Activated T-helper 2 cell treated with anti-CD3 and anti-CD28 coated beads, Interferon-gamma antibody, Interleukin-2, Interleukin-4, amounts not matched to agents 10 μg/mL and 5 μg/mL and 100 μg/mL, durations not matched to agents 14 hours and 24 hours and 36 hours (primary cell): ENCODE measurements at regions not wholly inside any gene's neighbourhood (a gene's known extent, or its start where the extent isn't known, plus 50 kb on each side); places are given as distances from the start of the nearest gene placed in this dataset.

ENCODE experiments used
- DNase-seq: peaks from one replicate; pipeline ENCODE4 v3.0.0; 2021; ENCODE audit warnings: low spot score
- H3K27ac Mint-ChIP-seq: one replicate; pipeline ENCODE4 v1.8.0; 2021; ENCODE audit warnings: mixed read lengths
- H3K27me3 Mint-ChIP-seq: one replicate; pipeline ENCODE4 v1.8.0; 2021; ENCODE audit warnings: low read depth, mixed read lengths
- H3K36me3 Mint-ChIP-seq: one replicate; pipeline ENCODE4 v1.8.0; 2021; ENCODE audit warnings: low read depth, mixed read lengths
- H3K4me1 Mint-ChIP-seq: one replicate; pipeline ENCODE4 v1.8.0; 2021; ENCODE audit warnings: low read depth, mixed read lengths
- H3K4me3 Mint-ChIP-seq: one replicate; pipeline ENCODE4 v1.8.0; 2021; ENCODE audit warnings: low read depth, mild to moderate bottlenecking, moderate library complexity, mixed read lengths
- H3K9me3 Mint-ChIP-seq: one replicate; pipeline ENCODE4 v1.8.0; 2021; ENCODE audit warnings: mixed read lengths
- intact Hi-C: fragments of 100-400 bp; cut with micrococcal nuclease; formaldehyde crosslinking; loops from one replicate; pipeline ENCODE4 v1.15.1; 2023

GRCh38 chr5:68648944-68649857 is 433.6 kb downstream of the PIK3R1 start:
- H3K27me3 Mint-ChIP-seq = peaks cover 3% of the 10 kb centered on the region
- no peak overlapping the region for H3K27ac Mint-ChIP-seq
- H3K4me1 Mint-ChIP-seq = no peaks in the 10 kb centered on the region
- DNase-seq = no peak
- H3K4me3 Mint-ChIP-seq = no peak overlapping the region
- H3K36me3 Mint-ChIP-seq = no peaks in the 10 kb centered on the region
- intact Hi-C loops = no loop called here
- H3K9me3 Mint-ChIP-seq = no peaks in the 10 kb centered on the region

DNA sequence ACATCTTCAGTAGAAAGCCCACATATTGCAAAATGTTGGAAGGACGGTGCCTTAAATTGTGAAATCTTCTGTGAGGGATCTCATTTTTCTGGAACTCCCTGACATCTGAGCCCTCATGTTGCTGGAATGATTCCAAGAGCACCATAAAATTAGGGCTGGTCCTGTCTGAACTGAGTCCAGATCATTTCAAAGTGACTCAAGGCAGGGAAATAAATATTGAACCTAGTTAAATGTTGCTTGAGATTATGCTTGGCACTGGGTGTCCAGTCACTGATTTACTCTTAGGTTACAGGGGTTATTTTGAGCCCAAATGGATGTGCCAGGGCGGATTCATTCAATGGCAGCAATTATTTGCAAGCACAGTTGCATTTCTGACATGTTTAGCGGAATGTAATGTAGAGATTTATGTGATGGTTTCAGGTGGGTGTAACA is 437.0 kb downstream of the PIK3R1 start:
- H3K27ac Mint-ChIP-seq = no peak overlapping the region
- intact Hi-C loops = no loop called here
- no peaks in the 10 kb centered on the region for H3K4me1 Mint-ChIP-seq
- no peaks in the 10 kb centered on the region for H3K9me3 Mint-ChIP-seq
- H3K36me3 Mint-ChIP-seq = no peaks in the 10 kb centered on the region
- H3K27me3 Mint-ChIP-seq = peaks cover 3% of the 10 kb centered on the region
- DNase-seq = no peak
- no peak overlapping the region for H3K4me3 Mint-ChIP-seq

- Mint-ChIP-seq H3K36me3 (no peaks in the 10 kb centered on the region), H3K4me1 (no peaks in the 10 kb centered on the region), H3K27ac (no peak overlapping the region), H3K27me3 (peaks cover 3% of the 10 kb centered on the region), H3K4me3 (no peak overlapping the region), H3K9me3 (no peaks in the 10 kb centered on the region)
- intact Hi-C loops = no loop called here
- no peak for DNase-seq
Measured at GRCh38 chr5:68653471-68653870, 437.9 kb downstream of the PIK3R1 start.

DNA sequence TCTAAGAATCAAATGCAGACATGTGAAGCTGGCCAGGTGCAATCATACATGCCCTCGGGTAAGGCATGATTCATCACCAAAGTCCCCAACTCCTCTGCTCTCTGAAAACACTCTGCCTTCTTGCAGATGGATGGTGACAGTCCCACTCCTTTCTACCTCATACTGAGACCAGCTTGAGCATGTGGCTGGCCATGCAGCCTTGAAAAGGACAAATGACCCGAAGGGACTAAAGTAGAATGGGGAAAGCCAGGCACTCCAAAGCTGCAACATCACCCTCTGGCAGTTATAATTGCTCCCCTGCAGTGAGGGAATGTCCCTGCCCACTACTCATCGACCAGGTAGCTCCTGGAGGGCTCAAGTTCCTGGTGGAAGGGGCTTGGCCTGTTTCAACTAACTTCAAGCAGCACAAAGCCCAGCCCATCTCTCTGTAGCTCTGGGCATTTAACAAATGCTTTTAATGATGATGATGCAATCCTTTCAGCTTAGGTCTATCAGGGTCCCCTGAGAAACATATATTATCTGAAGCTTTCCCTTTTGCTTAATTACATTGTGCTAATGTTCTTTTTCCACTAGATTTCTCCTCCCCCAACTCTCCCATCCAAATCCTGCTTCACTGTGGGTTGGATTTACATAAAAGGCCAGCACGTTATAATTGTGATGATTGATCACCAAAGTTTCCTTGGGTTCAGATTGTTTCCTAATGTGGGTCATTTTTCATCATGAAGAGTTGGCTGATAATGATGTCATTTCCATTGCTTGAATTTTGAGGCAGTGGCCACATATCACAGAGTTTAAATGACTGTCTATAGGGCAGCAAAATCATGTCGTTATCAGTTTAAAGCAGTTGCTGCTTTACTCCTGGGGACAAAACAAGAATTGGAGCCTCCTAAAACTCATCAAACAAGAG is 436.5 kb upstream of the SLC30A5 start:
- no peak for DNase-seq
- H3K36me3 Mint-ChIP-seq = no peaks in the 10 kb centered on the region
- no peaks in the 10 kb centered on the region for H3K4me1 Mint-ChIP-seq
- no peak overlapping the region for H3K4me3 Mint-ChIP-seq
- peaks cover 5% of the 10 kb centered on the region for H3K27me3 Mint-ChIP-seq
- intact Hi-C loops = no loop called here
- no peak overlapping the region for H3K27ac Mint-ChIP-seq
- no peaks in the 10 kb centered on the region for H3K9me3 Mint-ChIP-seq

GRCh38 chr5:68658810-68659372 is 434.9 kb upstream of the SLC30A5 start:
- Mint-ChIP-seq H3K36me3 (no peaks in the 10 kb centered on the region), H3K27ac (no peak overlapping the region), H3K27me3 (peaks cover 3% of the 10 kb centered on the region), H3K9me3 (no peaks in the 10 kb centered on the region), H3K4me3 (no peak overlapping the region), H3K4me1 (no peaks in the 10 kb centered on the region)
- no peak for DNase-seq
- intact Hi-C loops = no loop called here

- Mint-ChIP-seq H3K9me3 (no peaks in the 10 kb centered on the region), H3K27me3 (peaks cover 3% of the 10 kb centered on the region), H3K4me3 (no peak overlapping the region), H3K4me1 (no peaks in the 10 kb centered on the region), H3K27ac (no peak overlapping the region), H3K36me3 (no peaks in the 10 kb centered on the region)
- intact Hi-C loops = no loop called here
- DNase-seq = no peak
Measured at GRCh38 chr5:68659881-68660280, 433.9 kb upstream of the SLC30A5 start.

GRCh38 chr5:68661237-68661636 is 432.6 kb upstream of the SLC30A5 start:
- Mint-ChIP-seq H3K36me3 (no peaks in the 10 kb centered on the region), H3K27ac (no peak overlapping the region), H3K27me3 (peaks cover 3% of the 10 kb centered on the region), H3K9me3 (no peaks in the 10 kb centered on the region), H3K4me1 (no peaks in the 10 kb centered on the region), H3K4me3 (no peak overlapping the region)
- intact Hi-C loops = no loop called here
- no peak for DNase-seq

GRCh38 chr5:68662804-68663307 is 431.0 kb upstream of the SLC30A5 start:
- H3K27me3 Mint-ChIP-seq = peaks cover 3% of the 10 kb centered on the region
- no peak for DNase-seq
- intact Hi-C loops = no loop called here
- no peaks in the 10 kb centered on the region for H3K4me1 Mint-ChIP-seq
- H3K4me3 Mint-ChIP-seq = no peak overlapping the region
- H3K27ac Mint-ChIP-seq = no peak overlapping the region
- no peaks in the 10 kb centered on the region for H3K36me3 Mint-ChIP-seq
- no peaks in the 10 kb centered on the region for H3K9me3 Mint-ChIP-seq

GRCh38 chr5:68669864-68670575 is 423.8 kb upstream of the SLC30A5 start:
- no peak for DNase-seq
- Mint-ChIP-seq H3K4me3 (no peak overlapping the region), H3K27ac (no peak overlapping the region), H3K4me1 (peaks cover 5% of the 10 kb centered on the region), H3K36me3 (no peaks in the 10 kb centered on the region), H3K27me3 (peaks cover 13% of the 10 kb centered on the region), H3K9me3 (no peaks in the 10 kb centered on the region)
- intact Hi-C loops = no loop called here

DNA sequence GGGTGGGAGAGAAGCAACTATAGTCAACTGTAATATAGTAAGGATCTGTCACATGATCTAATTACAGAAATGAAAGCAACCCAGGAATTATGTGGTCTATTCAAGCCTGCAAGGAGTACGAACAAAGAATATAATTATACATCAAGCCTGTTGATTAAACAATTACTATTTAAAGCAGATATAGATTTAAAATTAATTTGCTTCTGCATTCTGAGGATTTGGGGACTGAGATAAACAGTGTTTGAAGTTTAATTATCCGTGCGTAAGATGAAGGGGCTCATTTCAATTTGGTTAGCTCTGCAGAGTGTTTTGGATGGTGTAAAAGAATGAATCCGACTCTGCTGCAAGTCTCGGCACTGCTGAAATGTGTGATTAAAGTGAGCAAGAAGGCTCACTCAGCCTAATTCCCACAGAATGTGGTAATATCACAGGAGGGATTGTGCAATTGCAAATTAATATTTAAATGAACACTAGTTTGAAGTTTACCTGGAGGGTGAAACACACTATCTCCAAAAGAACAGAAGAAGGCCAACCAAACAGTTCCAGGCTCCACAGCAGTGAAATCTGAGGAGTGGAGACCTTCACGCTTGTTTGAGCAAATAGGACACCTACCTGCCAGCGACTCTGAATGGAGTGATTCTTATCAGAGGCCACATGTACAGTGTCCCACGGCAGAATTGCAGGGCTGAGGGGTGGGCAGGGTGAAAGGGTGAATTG is 420.6 kb upstream of the SLC30A5 start:
- DNase-seq = no peak
- Mint-ChIP-seq H3K36me3 (no peaks in the 10 kb centered on the region), H3K27ac (no peak overlapping the region), H3K27me3 (peaks cover 19% of the 10 kb centered on the region), H3K9me3 (no peaks in the 10 kb centered on the region), H3K4me1 (peaks cover 5% of the 10 kb centered on the region), H3K4me3 (no peak overlapping the region)
- intact Hi-C loops = no loop called here

DNA sequence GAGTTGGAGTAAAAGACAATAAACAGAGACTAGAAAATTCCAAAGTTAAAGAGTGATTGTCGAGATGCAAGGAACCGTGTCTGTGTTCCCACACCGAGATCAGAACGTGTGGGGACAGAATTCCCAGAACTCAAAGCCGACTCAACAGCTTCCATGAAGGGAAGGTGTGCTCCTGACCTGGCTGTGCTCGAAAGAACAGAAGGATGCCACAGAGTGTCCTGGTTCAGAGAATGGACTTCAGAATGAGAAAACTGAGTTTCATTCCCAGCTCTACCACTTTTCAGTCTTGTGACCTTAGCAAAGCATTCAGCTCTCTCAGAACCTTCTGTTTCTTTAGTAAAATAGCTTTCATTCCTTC is 420.0 kb upstream of the SLC30A5 start:
- H3K27ac Mint-ChIP-seq = no peak overlapping the region
- intact Hi-C loops = no loop called here
- no peak overlapping the region for H3K4me3 Mint-ChIP-seq
- peaks cover 2% of the 10 kb centered on the region for H3K4me1 Mint-ChIP-seq
- H3K36me3 Mint-ChIP-seq = no peaks in the 10 kb centered on the region
- no peaks in the 10 kb centered on the region for H3K9me3 Mint-ChIP-seq
- peaks cover 21% of the 10 kb centered on the region for H3K27me3 Mint-ChIP-seq
- DNase-seq = no peak

GRCh38 chr5:68679041-68679440 is 414.8 kb upstream of the SLC30A5 start:
- H3K9me3 Mint-ChIP-seq = no peaks in the 10 kb centered on the region
- no peak overlapping the region for H3K4me3 Mint-ChIP-seq
- no peak for DNase-seq
- no peak overlapping the region for H3K27ac Mint-ChIP-seq
- H3K36me3 Mint-ChIP-seq = no peaks in the 10 kb centered on the region
- H3K4me1 Mint-ChIP-seq = no peaks in the 10 kb centered on the region
- intact Hi-C loops = no loop called here
- peaks cover 12% of the 10 kb centered on the region for H3K27me3 Mint-ChIP-seq
